ENCODE measurements at regions not wholly inside any gene's neighbourhood (a gene's known extent, or its start where the extent isn't known, plus 50 kb on each side); places are given as distances from the start of the nearest gene placed in this dataset.

DNA sequence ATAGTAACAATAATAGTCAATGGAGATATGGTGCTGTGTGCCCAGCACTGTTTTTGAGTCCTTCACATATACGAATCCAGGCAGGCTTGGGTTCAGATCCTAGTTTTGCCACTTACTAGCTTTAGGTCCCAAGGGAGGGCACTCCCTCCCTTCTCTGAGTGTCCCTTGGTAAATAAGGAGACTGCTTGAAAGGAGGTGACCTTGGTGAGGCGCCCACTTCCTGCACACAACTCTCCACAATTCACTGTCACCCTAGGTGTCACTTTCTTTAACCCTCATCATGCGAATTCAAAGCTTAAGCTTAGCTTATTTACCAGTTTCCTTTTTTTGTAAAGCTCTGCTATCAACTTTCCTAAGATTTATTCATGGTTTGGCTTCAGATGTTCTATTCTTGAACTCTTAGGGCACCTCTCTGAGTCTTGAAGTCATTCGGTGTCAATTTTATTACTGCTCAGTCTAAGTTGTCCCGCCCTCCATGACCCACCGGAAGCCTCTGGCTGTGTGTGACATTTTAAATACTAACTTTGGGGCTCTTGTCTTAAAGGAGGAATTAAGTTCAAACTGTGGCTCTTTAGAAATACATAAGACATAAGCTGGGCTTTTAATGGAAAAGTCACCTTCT lies 170.7 kb upstream of the ZNF618 start:
- Histone ChIP-seq H4K20me1 (ENCODE audit: insufficient read depth) (no peaks in the 10 kb centered on the region), H3K9me3 (ENCODE audit: low read length) (no peaks in the 10 kb centered on the region), H3K9me2 (ENCODE audit: insufficient read depth, low read length) (no peaks in the 10 kb centered on the region), H3K79me2 (replicated peaks; ENCODE audit: insufficient read depth, low read length) (no peaks in the 10 kb centered on the region), H3K36me3 (ENCODE audit: insufficient read depth, low read length) (no peaks in the 10 kb centered on the region), H3K4me2 (ENCODE audit: low read length) (no peak overlapping the region), H3K9ac (ENCODE audit: low read length) (no peak overlapping the region), H3K27ac (ENCODE audit: low read length) (no peak overlapping the region), H3K4me3 (ENCODE audit: low read length) (no peak overlapping the region), H2AFZ (ENCODE audit: low read depth, low read length) (no peak overlapping the region), H3F3A (ENCODE audit: insufficient read depth, low read length, poor library complexity, severe bottlenecking) (no peaks in the 10 kb centered on the region), H3K27me3 (ENCODE audit: insufficient read depth, low read depth, low read length) (no peaks in the 10 kb centered on the region)
- TF ChIP-seq MXI1 (conservative IDR thresholded peaks at IDR 0.05; ENCODE audit: poor library complexity, severe bottlenecking) (no peak), SMC3 (conservative IDR thresholded peaks at IDR 0.05; ENCODE audit: poor library complexity) (no peak), EP300 (conservative IDR thresholded peaks at IDR 0.05; ENCODE audit: poor library complexity, severe bottlenecking) (no peak), REST (IDR thresholded peaks at IDR 0.05; ENCODE audit: borderline replicate concordance) (no peak), RAD21 (conservative IDR thresholded peaks at IDR 0.05) (no peak), CTCF (IDR thresholded peaks at IDR 0.05; ENCODE audit: poor library complexity, severe bottlenecking) (no peak), POLR2AphosphoS5 (IDR thresholded peaks at IDR 0.05) (no peak), EZH2 (IDR thresholded peaks at IDR 0.05; ENCODE audit: borderline replicate concordance, insufficient read depth, low read length, poor library complexity, severe bottlenecking) (no peak), TAF1 (IDR thresholded peaks at IDR 0.05; ENCODE audit: low read depth) (no peak)

- Histone ChIP-seq H4K20me1 (ENCODE audit: insufficient read depth) (no peaks in the 10 kb centered on the region), H3K9me3 (ENCODE audit: low read length) (no peaks in the 10 kb centered on the region), H3K9me2 (ENCODE audit: insufficient read depth, low read length) (no peaks in the 10 kb centered on the region), H3K4me3 (ENCODE audit: low read length) (no peak overlapping the region), H3K36me3 (ENCODE audit: insufficient read depth, low read length) (no peaks in the 10 kb centered on the region), H3F3A (ENCODE audit: insufficient read depth, low read length, poor library complexity, severe bottlenecking) (no peaks in the 10 kb centered on the region), H3K27ac (ENCODE audit: low read length) (no peak overlapping the region), H2AFZ (ENCODE audit: low read depth, low read length) (no peak overlapping the region), H3K27me3 (ENCODE audit: insufficient read depth, low read depth, low read length) (no peaks in the 10 kb centered on the region), H3K79me2 (replicated peaks; ENCODE audit: insufficient read depth, low read length) (no peaks in the 10 kb centered on the region), H3K4me2 (ENCODE audit: low read length) (no peak overlapping the region), H3K9ac (ENCODE audit: low read length) (no peak overlapping the region)
- TF ChIP-seq TAF1 (IDR thresholded peaks at IDR 0.05; ENCODE audit: low read depth) (no peak), REST (IDR thresholded peaks at IDR 0.05; ENCODE audit: borderline replicate concordance) (no peak), EP300 (conservative IDR thresholded peaks at IDR 0.05; ENCODE audit: poor library complexity, severe bottlenecking) (no peak), POLR2AphosphoS5 (IDR thresholded peaks at IDR 0.05) (no peak), EZH2 (IDR thresholded peaks at IDR 0.05; ENCODE audit: borderline replicate concordance, insufficient read depth, low read length, poor library complexity, severe bottlenecking) (no peak), RAD21 (conservative IDR thresholded peaks at IDR 0.05) (no peak), MXI1 (conservative IDR thresholded peaks at IDR 0.05; ENCODE audit: poor library complexity, severe bottlenecking) (no peak)
Observed at GRCh38 chr9:113705928-113706519, 170.1 kb upstream of the ZNF618 start.

Measured in neural cell (in vitro differentiated cells).